ENCODE measurements at regions not wholly inside any gene's neighbourhood (a gene's known extent, or its start where the extent isn't known, plus 50 kb on each side); places are given as distances from the start of the nearest gene placed in this dataset.

GRCh38 chr2:16125614-16126516 lies 185.5 kb downstream of the MYCN start:
- DNase-seq (peak in 1 of 2 donors; percentile 34), ATAC-seq (peak; percentile 86)
- intact Hi-C loops (cut with DNase I, micrococcal nuclease), result no loop called here

- ATAC-seq, result no peak
- no peak for DNase-seq
- intact Hi-C loops (cut with DNase I, micrococcal nuclease), result no loop called here
These were observed 184.7 kb downstream of the MYCN start for GRCh38 chr2:16124881-16125613.

- intact Hi-C loops (cut with DNase I, micrococcal nuclease), result no loop called here
- ATAC-seq (peak; percentile 75), DNase-seq (no peak)
These were observed 183.8 kb downstream of the MYCN start for GRCh38 chr2:16123856-16124780.

- intact Hi-C loops (cut with DNase I, micrococcal nuclease), result no loop called here
- DNase-seq, result no peak
- ATAC-seq, result no peak
These were observed 183.1 kb downstream of the MYCN start for GRCh38 chr2:16123421-16123820.

GRCh38 chr2:16122556-16122955 lies 182.2 kb downstream of the MYCN start:
- ATAC-seq (no peak), DNase-seq (no peak)
- intact Hi-C loops (cut with DNase I, micrococcal nuclease), result no loop called here

DNA sequence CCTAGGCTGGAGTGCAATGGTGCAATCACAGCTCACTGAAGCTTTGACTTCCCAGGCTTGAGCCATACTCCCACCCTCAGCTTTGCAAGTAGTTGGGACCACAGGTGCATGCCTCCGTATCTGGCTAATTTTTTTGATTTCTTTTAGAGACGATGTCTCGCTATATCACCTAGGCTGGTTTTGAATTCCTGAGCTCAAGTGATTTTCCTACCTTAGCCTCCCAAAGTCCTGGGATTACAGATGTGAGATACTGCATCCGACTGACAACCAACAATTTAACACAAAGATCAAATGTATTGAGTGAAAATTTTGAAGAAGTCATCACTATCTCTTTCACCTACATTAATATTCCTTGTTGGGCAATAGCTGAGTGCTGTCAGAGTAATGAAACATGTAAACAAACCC lies 181.6 kb downstream of the MYCN start:
- intact Hi-C loops (cut with DNase I, micrococcal nuclease), result no loop called here
- no peak for DNase-seq
- no peak for ATAC-seq

- DNase-seq, result no peak
- ATAC-seq, result no peak
- intact Hi-C loops (cut with DNase I, micrococcal nuclease), result no loop called here
These were observed 181.1 kb downstream of the MYCN start for GRCh38 chr2:16121231-16121985.

- ATAC-seq (no peak), DNase-seq (no peak)
- intact Hi-C loops (cut with DNase I, micrococcal nuclease), result no loop called here
These were observed 180.3 kb downstream of the MYCN start for GRCh38 chr2:16120591-16121180.

GRCh38 chr2:16119741-16120140 lies 179.4 kb downstream of the MYCN start:
- intact Hi-C loops (cut with DNase I, micrococcal nuclease), result no loop called here
- ATAC-seq, result no peak
- no peak for DNase-seq

DNA sequence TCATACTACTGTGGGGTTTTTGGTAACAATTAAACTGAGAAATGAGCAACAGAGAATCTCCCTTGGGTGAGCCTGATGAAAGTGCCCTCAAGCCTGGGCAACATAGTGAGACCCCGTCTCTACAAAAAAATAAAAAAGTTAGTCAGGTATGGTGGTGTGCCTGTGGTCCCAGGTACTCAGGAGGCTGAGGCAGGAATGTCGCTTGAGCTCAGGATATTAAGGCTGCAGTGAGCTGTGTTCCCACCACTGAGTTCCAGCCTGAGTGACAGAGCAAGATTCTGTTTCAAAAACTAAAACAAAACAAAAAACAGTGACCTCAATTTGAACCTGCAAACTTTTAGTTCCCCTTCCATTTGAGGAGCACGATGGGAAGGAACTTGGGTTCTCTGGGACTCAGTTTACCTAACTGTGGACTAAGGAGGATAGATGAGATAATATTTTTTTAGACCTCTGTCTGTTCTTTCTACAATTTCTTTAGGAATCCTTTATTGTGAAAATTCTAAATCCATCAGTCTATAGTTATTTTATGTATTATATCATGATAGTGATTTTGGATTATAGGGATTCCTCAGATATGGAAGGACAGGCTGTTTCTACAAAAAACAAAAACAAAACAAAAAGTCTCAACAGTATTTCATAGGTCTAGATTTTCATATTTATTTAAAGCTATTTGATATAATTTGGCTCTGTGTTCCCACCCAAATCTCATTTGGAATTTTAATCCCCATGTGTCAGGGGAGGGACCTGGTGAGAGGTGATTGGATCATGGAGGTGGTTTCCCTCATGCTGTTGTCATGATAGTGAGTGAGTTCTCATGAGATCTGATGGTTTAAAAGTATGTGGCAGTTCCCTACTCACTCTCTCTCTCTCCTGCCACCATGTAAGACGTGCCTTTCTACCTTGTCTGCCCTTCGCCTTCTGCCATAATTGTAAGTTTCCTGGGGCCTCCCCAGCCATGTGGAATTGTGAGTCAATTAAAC lies 178.6 kb downstream of the MYCN start:
- ATAC-seq, result no peak
- intact Hi-C loops (cut with DNase I, micrococcal nuclease), result no loop called here
- no peak for DNase-seq

DNA sequence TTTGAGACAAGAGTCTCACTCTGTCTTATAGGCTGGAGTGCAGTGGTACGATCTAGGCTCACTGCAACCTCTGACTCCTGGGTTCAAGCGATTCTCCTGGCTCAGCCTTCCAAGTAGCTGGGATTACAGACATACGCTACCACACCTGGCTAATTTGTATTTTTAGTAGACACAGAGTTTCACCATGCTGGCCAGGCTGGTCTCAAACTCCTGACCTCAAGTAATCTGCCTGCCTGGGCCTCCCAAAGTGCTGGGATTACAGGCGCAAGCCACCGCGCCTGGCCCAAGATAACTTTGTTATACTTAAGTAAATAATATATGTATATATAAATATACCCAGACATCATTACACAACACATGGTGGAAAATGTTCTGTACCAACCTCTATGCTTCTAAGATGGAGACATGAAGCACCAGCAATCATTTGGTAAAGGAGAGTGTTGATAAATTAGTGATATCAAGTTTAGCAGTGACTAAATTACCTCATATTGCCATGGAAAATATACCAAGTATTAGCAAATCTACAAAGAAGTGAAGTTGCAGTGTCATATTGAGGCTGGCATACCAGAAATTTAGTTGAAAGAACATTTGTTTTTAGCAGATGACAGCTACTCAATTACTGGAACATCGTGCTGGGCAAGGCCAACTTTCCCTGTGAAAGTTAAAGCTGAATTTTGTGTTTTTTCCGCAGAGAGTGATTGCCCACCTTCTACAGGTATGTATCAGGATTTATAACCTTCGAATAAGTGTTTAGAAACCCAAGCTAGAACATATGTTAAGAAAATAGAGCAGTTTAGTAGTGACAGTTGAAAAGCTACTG lies 177.7 kb downstream of the MYCN start:
- ATAC-seq, result no peak
- no peak for DNase-seq
- intact Hi-C loops (cut with DNase I, micrococcal nuclease), result no loop called here

DNA sequence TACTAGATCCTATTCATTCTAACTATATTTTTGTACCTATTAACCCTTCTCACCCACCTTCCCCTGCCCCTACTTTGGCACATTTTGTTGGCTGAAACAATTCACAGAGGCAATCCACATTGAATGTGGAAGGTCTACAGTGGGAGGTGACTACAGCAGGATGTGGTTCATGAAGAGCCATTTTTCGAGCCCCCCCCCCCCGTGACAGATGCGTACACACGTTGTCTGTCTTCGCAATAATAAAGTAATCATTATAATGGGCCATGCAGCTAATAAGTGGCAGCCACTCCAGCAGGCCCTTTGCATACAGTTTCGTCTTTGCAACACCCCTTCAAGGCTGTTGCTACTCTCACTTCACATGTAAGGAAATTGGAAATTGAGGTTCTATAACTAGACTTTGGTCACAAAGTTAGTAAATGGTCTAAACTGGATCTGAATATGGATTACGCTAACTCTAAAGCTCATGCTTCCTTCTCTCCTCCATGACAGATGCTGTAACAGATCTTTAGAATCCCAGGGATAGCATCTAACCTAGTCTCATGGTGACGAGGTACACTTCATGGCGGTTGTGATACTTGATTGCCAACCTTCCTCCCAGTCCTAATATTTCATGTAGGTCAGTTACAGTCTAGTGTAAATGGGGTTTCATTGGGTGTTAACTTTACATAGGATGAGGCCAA lies 176.8 kb downstream of the MYCN start:
- intact Hi-C loops (cut with DNase I, micrococcal nuclease), result no loop called here
- DNase-seq (no peak), ATAC-seq (no peak)

DNA sequence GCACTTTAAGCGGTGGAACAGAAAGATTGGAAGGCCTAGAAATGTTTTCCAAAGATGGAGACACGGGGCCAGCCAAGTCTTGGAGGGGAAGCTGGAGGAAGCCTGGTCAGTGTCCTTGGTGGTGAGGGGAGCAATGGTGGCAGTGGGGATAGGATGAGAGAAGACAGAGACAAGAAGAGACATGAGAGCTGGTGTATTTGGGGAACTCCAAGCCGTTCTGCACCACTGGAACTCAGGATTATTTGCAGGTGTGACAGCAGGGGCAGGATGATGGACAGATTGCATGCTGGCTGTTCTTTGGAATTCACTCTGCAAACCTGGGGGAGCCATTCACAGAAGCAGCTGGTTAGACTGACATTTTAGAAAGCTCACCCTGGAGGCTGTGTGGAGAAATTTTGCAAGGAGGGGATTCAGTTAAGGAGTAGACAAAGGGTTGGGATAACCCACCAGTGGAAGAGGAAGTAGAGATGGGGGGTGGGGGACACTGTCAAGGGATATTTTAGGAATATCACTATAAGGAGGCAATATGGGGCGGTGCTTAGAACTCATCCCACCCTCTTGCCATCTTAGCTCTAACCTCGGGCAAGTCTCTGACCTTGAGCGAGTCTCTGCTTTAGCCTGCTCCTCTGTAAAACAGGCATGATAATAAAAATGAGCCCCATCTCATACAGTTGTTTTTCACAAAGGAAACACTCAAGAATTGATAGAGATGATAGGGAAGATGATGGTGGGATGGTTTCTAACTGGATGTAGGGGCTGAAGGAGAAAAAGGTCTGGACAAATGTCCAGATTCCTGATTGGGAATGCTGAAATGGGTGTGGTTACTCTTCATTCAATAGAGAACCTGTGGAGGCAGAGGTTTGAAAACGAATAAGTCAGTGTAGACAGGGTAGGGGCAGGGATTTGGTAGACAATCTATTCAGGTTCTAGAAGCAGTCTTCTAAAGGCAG lies 175.8 kb downstream of the MYCN start:
- DNase-seq, result no peak
- intact Hi-C loops (cut with DNase I, micrococcal nuclease), result no loop called here
- ATAC-seq, result no peak

GRCh38 chr2:16115291-16115690 lies 174.9 kb downstream of the MYCN start:
- DNase-seq (no peak), ATAC-seq (peak; percentile 45)
- intact Hi-C loops (cut with DNase I, micrococcal nuclease), result no loop called here

DNA sequence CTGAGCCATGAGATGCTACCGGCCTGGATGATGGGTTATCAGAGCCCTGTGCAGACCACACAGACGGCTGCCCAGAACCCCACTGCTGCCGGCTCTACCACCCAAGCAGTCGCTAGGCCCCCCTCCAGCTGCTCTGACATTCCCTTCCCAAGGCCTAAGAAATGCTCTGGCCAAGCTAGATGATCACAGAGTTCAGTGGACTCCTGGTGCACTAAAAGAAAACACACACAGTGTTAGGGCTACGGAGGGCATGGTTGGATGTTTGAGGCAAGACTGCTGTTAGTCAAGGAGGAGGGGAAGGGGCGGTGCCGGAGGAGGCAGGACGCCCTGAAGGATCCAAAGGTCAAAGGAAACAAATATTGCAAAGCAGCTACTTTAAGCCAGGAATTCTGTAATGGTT lies 174.5 kb downstream of the MYCN start:
- DNase-seq, result peak; percentile 75
- peak; percentile 99 for ATAC-seq
- intact Hi-C loops (cut with DNase I, micrococcal nuclease), result no loop called here

Data from left colon (tissue), 2 donors.